ENCODE measurements at regions not wholly inside any gene's neighbourhood (a gene's known extent, or its start where the extent isn't known, plus 50 kb on each side); places are given as distances from the start of the nearest gene placed in this dataset.

- TF ChIP-seq ZNF639 (CRISPR knock-in tag; conservative IDR thresholded peaks at IDR 0.05), result 0 out of 2 replicates have a peak, but pooled peaks have one; percentile 66
- TF ChIP-seq FOXK2 (IDR thresholded peaks at IDR 0.05), result no peak
- TF ChIP-seq ZBTB3 (CRISPR knock-in tag; IDR thresholded peaks at IDR 0.05; ENCODE audit: borderline replicate concordance, low read depth), result peak; percentile 57; the same call in 1 of the 2 replicates
- TF ChIP-seq ZNF773 (CRISPR knock-in tag; IDR thresholded peaks at IDR 0.05; ENCODE audit: borderline replicate concordance), result peak; percentile 66; the same call in 1 of the 2 replicates
- TF ChIP-seq, protein P1, sequence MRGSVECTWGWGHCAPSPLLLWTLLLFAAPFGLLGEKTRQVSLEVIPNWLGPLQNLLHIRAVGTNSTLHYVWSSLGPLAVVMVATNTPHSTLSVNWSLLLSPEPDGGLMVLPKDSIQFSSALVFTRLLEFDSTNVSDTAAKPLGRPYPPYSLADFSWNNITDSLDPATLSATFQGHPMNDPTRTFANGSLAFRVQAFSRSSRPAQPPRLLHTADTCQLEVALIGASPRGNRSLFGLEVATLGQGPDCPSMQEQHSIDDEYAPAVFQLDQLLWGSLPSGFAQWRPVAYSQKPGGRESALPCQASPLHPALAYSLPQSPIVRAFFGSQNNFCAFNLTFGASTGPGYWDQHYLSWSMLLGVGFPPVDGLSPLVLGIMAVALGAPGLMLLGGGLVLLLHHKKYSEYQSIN (CRISPR knock-in tag; IDR thresholded peaks at IDR 0.05; ENCODE audit: borderline replicate concordance), result no peak
- no peak for TF ChIP-seq IRX3 (CRISPR knock-in tag; IDR thresholded peaks at IDR 0.05; ENCODE audit: borderline replicate concordance, low read depth)
- TF ChIP-seq ARID3A (IDR thresholded peaks at IDR 0.05; ENCODE audit: low read depth, low read length), result no peak
- 0 out of 2 replicates have a peak, but pooled peaks have one; percentile 48 for TF ChIP-seq ZNF335 (CRISPR knock-in tag; IDR thresholded peaks at IDR 0.05)
- TF ChIP-seq ZNF678 (CRISPR knock-in tag; IDR thresholded peaks at IDR 0.05), result no peak
- TF ChIP-seq ZNF10 (CRISPR knock-in tag; IDR thresholded peaks at IDR 0.05; ENCODE audit: borderline replicate concordance, low read depth), result no peak
- peak; percentile 66; the same call in 1 of the 2 replicates for TF ChIP-seq PRMT3 (CRISPR knock-in tag; IDR thresholded peaks at IDR 0.05; ENCODE audit: borderline replicate concordance, low read depth)
- no peak for TF ChIP-seq SMARCC2 (IDR thresholded peaks at IDR 0.05)
- no peak for TF ChIP-seq ZNF468 (CRISPR knock-in tag; IDR thresholded peaks at IDR 0.05)
- TF ChIP-seq ATM (IDR thresholded peaks at IDR 0.05; ENCODE audit: borderline replicate concordance), result no peak
- TF ChIP-seq ZNF891 (CRISPR knock-in tag; IDR thresholded peaks at IDR 0.05), result no peak
- no peak for TF ChIP-seq ZNF136 (CRISPR knock-in tag; IDR thresholded peaks at IDR 0.05; ENCODE audit: low read depth)
- TF ChIP-seq, protein P2, sequence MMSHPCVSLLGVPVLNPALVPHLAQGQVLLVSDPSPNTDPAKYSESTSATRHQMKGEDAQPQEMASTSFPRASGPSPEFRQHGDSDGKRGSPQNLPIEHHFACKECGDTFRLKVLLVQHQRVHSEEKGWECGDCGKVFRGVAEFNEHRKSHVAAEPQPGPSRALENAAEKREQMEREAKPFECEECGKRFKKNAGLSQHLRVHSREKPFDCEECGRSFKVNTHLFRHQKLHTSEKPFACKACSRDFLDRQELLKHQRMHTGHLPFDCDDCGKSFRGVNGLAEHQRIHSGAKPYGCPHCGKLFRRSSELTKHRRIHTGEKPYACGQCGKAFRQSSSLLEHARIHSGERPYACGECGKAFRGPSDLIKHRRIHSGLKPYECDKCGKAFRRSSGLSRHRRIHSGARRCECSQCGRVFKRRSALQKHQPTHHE (CRISPR knock-in tag; IDR thresholded peaks at IDR 0.05; ENCODE audit: borderline replicate concordance), result peak; percentile 24; the same call in 1 of the 2 replicates
- no peak for TF ChIP-seq NONO (IDR thresholded peaks at IDR 0.05)
- TF ChIP-seq NONO (CRISPR knock-in tag; conservative IDR thresholded peaks at IDR 0.05), result peak; percentile 69; the same call in 1 of the 2 replicates
Observed at GRCh38 chr20:17875106-17875980, 93.3 kb downstream of the SNX5 start (continued).

Data from HepG2 (cell line).